Gastroesophageal sphincter (tissue), 3 donors: ENCODE measurements at regions not wholly inside any gene's neighbourhood (a gene's known extent, or its start where the extent isn't known, plus 50 kb on each side); places are given as distances from the start of the nearest gene placed in this dataset.

Experiments
- CTCF ChIP-seq, 4 experiments: fragments of 200-600 bp in 2 of 4; fragments of 450-650 bp in 2 of 4; sonication (generic) in 1 of 4; IDR thresholded peaks; one replicate each; pipeline ENCODE4 v1.5.1; 2017 to 2019; ENCODE audit warnings: antibody characterized with exemption in 4 of 4, mild to moderate bottlenecking in 2 of 4, moderate library complexity in 2 of 4
- EP300 ChIP-seq: sonication (generic); formaldehyde crosslinking; IDR thresholded peaks from one replicate; pipeline ENCODE4 v1.6.1; 2017; ENCODE audit warnings: antibody characterized with exemption, mild to moderate bottlenecking
- POLR2A ChIP-seq, 2 donors: fragments of 450-650 bp; IDR thresholded peaks; one replicate each; pipeline ENCODE4 v1.6.1; 2017; ENCODE audit warnings: antibody characterized with exemption in 2 of 2, mild to moderate bottlenecking in 2 of 2, moderate library complexity in 1 of 2
- POLR2AphosphoS5 ChIP-seq: sonication (generic); formaldehyde crosslinking; IDR thresholded peaks from one replicate; pipeline ENCODE4 v1.6.1; 2017; ENCODE audit warnings: antibody characterized with exemption

DNA sequence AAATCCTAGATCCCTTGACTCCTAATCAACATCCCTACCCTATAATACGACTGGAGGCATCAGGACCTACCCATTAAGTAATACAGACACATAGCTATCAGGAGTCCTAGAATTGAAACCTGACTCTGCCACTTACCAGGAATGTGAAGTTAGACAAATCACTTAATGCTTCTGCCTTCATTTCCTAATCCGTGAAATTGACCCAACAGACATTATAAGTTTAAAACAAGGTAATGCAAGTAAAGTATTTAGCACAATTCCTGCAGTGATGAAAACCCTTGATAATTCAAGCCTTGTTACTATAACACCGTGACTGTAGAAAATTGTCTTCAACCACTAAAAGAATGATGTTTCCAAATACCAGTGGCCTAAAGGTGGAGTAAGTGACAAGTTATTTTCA, 150.2 kb downstream of the KCNJ2 start:
- TF ChIP-seq CTCF (IDR thresholded peaks at IDR 0.05) (no peak), POLR2A (IDR thresholded peaks at IDR 0.05) (no peak), POLR2AphosphoS5 (no peak), EP300 (no peak)
